ENCODE measurements at regions not wholly inside any gene's neighbourhood (a gene's known extent, or its start where the extent isn't known, plus 50 kb on each side); places are given as distances from the start of the nearest gene placed in this dataset.

DNA sequence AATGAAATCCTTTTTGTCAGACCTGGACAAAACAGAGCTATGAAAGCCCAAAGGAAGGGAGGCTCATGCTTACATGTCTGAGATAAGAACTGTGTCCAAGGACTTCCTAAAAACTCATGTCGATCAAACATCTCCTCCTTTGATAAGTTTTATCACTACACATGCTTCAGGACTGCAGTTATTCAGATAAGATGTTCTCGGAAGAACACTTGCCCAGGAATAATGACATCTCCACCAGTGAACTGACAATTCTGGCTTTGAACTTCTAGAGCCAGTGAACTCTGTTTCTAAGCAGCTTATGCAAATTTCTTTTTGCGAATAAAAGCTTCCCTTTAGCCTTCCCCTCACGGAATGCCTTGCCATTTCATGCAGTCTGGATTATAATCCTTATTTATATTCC is 561.6 kb downstream of the TBC1D4 start:
- no peak for DNase-seq (ENCODE audit: low read depth)
- TF ChIP-seq, protein P1, sequence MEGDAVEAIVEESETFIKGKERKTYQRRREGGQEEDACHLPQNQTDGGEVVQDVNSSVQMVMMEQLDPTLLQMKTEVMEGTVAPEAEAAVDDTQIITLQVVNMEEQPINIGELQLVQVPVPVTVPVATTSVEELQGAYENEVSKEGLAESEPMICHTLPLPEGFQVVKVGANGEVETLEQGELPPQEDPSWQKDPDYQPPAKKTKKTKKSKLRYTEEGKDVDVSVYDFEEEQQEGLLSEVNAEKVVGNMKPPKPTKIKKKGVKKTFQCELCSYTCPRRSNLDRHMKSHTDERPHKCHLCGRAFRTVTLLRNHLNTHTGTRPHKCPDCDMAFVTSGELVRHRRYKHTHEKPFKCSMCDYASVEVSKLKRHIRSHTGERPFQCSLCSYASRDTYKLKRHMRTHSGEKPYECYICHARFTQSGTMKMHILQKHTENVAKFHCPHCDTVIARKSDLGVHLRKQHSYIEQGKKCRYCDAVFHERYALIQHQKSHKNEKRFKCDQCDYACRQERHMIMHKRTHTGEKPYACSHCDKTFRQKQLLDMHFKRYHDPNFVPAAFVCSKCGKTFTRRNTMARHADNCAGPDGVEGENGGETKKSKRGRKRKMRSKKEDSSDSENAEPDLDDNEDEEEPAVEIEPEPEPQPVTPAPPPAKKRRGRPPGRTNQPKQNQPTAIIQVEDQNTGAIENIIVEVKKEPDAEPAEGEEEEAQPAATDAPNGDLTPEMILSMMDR (IDR thresholded peaks at IDR 0.05; ENCODE audit: control insufficient read depth, insufficient read depth, low read depth, low read length, missing control alignments): no peak
- no peak overlapping the region for H3K4me3 ChIP-seq (ENCODE audit: control insufficient read depth, low read depth, low read length)

- no peak for DNase-seq (ENCODE audit: low read depth)
- TF ChIP-seq, protein P1 (IDR thresholded peaks at IDR 0.05; ENCODE audit: control insufficient read depth, insufficient read depth, low read depth, low read length, missing control alignments): no peak
Observed at GRCh38 chr13:74919914-74920313, 562.1 kb downstream of the TBC1D4 start.

GRCh38 chr13:74912898-74913297 is 569.1 kb downstream of the TBC1D4 start:
- no peak overlapping the region for H3K4me3 ChIP-seq (ENCODE audit: control insufficient read depth, low read depth, low read length)
- TF ChIP-seq, protein P1 (IDR thresholded peaks at IDR 0.05; ENCODE audit: control insufficient read depth, insufficient read depth, low read depth, low read length, missing control alignments): no peak
- DNase-seq (ENCODE audit: low read depth): no peak

More at GRCh38 chr13:74919914-74920313, 562.1 kb downstream of the TBC1D4 start:
- H3K4me3 ChIP-seq (ENCODE audit: control insufficient read depth, low read depth, low read length): no peak overlapping the region

DNA sequence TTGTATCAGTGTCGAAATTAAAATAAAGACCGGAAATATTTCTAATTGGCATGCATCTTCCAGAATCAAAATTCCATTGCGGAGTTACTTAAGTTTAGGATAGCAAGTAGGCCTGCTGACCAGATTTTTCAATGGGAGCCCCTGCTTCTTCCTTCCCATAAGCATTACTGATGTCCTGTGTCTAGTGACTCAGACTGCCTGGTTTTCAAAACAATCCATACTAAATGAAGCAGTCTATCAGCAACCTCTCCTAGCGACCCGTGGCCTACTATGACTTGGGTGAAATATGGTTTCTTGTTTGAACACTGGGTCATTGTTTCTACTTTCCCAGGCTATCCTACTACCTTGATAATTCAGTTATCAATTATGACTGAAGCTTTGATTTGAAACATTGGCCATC is 571.6 kb downstream of the TBC1D4 start:
- DNase-seq (ENCODE audit: low read depth): no peak
- H3K4me3 ChIP-seq (ENCODE audit: control insufficient read depth, low read depth, low read length): no peak overlapping the region
- TF ChIP-seq, protein P1 (IDR thresholded peaks at IDR 0.05; ENCODE audit: control insufficient read depth, insufficient read depth, low read depth, low read length, missing control alignments): no peak

- no peak overlapping the region for H3K4me3 ChIP-seq (ENCODE audit: control insufficient read depth, low read depth, low read length)
- no peak for DNase-seq (ENCODE audit: low read depth)
- TF ChIP-seq, protein P1 (IDR thresholded peaks at IDR 0.05; ENCODE audit: control insufficient read depth, insufficient read depth, low read depth, low read length, missing control alignments): no peak
Observed at GRCh38 chr13:74907788-74908187, 574.2 kb downstream of the TBC1D4 start.

DNA sequence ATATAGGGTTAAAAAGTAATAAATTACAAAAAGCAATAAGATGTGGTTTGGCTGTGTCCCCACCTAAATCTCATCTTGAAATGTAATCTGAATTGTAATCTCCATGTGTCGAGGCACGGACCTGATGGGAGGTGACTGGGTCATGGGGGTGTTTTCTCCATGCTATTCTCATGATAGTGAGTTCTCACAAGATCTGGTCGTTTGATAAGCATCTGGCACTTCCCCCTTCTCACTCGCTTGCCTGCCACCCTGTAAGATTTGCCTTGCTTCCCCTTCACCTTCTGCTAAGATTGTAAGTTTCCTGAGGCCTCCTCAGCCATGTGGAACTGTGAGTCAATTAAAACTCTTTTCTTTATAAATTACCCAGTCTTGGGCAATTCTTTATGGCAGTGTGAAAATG is 577.4 kb downstream of the TBC1D4 start:
- TF ChIP-seq, protein P1 (IDR thresholded peaks at IDR 0.05; ENCODE audit: control insufficient read depth, insufficient read depth, low read depth, low read length, missing control alignments): no peak
- no peak overlapping the region for H3K4me3 ChIP-seq (ENCODE audit: control insufficient read depth, low read depth, low read length)
- DNase-seq (ENCODE audit: low read depth): no peak
